Stimulated activated CD8-positive, alpha-beta memory T cell treated with anti-CD3 and anti-CD28 coated beads, Interleukin-4, amount 100 ng/mL, for 4 hours (primary cell): ENCODE measurements at regions not wholly inside any gene's neighbourhood (a gene's known extent, or its start where the extent isn't known, plus 50 kb on each side); places are given as distances from the start of the nearest gene placed in this dataset.

Source experiments
- DNase-seq, 2 donors: peaks; one replicate each; pipeline ENCODE4 v3.0.0-alpha.2; 2020; ENCODE audit warnings: low read depth in 2 of 2, low spot score in 1 of 2

GRCh38 chr15:25981114-25981513 is 118.0 kb upstream of the ATP10A start:
- no peak for DNase-seq

GRCh38 chr15:25972141-25972675 is 109.1 kb upstream of the ATP10A start:
- no peak for DNase-seq

GRCh38 chr15:25971053-25971452 is 107.9 kb upstream of the ATP10A start:
- DNase-seq: no peak

GRCh38 chr15:25969886-25970285 is 106.8 kb upstream of the ATP10A start:
- no peak for DNase-seq

GRCh38 chr15:25967116-25967515 is 104.0 kb upstream of the ATP10A start:
- no peak for DNase-seq

- DNase-seq: no peak
Observed at GRCh38 chr15:25965326-25965725, 102.2 kb upstream of the ATP10A start.

GRCh38 chr15:25960273-25960672 is 97.1 kb upstream of the ATP10A start:
- DNase-seq: no peak

- DNase-seq: no peak
Observed at GRCh38 chr15:25959100-25959499, 96.0 kb upstream of the ATP10A start.

- DNase-seq: no peak
Observed at GRCh38 chr15:25955628-25956027, 92.5 kb upstream of the ATP10A start.

- no peak for DNase-seq
Observed at GRCh38 chr15:25954398-25954797, 91.3 kb upstream of the ATP10A start.

GRCh38 chr15:25950014-25950413 is 86.9 kb upstream of the ATP10A start:
- DNase-seq: no peak

GRCh38 chr15:25947323-25948314 is 84.5 kb upstream of the ATP10A start:
- DNase-seq: no peak

- DNase-seq: no peak
Observed at GRCh38 chr15:25946241-25946805, 83.2 kb upstream of the ATP10A start.

- DNase-seq: no peak
Observed at GRCh38 chr15:25944386-25944785, 81.3 kb upstream of the ATP10A start.

GRCh38 chr15:25943831-25944230 is 80.7 kb upstream of the ATP10A start:
- no peak for DNase-seq

- no peak for DNase-seq
Observed at GRCh38 chr15:25939122-25939521, 76.0 kb upstream of the ATP10A start.

GRCh38 chr15:25937796-25938195 is 74.7 kb upstream of the ATP10A start:
- no peak for DNase-seq

- DNase-seq: no peak
Observed at GRCh38 chr15:25936004-25936403, 72.9 kb upstream of the ATP10A start.

GRCh38 chr15:25933456-25934158 is 70.5 kb upstream of the ATP10A start:
- DNase-seq: peak; percentile 11 to 24

- DNase-seq: no peak
Observed at GRCh38 chr15:25932696-25933095, 69.6 kb upstream of the ATP10A start.

- no peak for DNase-seq
Observed at GRCh38 chr15:25931851-25932250, 68.7 kb upstream of the ATP10A start.

GRCh38 chr15:25930931-25931330 is 67.8 kb upstream of the ATP10A start:
- DNase-seq: no peak
